NCI-H345 treated with DMSO at 0.1 percent for 48 hours (cell line): ENCODE measurements at regions not wholly inside any gene's neighbourhood (a gene's known extent, or its start where the extent isn't known, plus 50 kb on each side); places are given as distances from the start of the nearest gene placed in this dataset.

ENCODE experiments used
- DNase-seq: peaks from one replicate; lab custom pipeline; 2025; ENCODE audit not compliant: unreplicated experiment; lab: John Stamatoyannopoulos, UW

DNA sequence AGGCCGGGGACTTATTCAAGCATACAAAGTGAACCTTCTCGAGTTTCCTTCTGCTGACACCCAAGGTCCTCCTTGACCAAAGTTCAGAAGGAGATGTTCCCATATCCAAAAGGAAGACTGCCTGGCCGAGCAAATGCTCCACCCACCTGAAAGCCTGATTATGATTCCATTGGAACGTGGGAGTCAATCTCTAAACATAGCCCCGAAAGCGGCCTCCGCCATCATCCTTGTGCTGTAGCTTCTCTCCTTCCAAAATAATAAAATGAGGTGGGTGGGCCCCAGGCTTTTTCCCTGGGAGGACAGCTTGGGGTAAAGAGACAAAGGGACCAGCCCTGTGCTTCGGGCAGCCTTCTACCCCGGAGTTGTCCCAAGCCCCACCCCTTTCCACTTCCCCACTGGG lies 355.6 kb upstream of the SLC30A5 start:
- no peak for DNase-seq

DNA sequence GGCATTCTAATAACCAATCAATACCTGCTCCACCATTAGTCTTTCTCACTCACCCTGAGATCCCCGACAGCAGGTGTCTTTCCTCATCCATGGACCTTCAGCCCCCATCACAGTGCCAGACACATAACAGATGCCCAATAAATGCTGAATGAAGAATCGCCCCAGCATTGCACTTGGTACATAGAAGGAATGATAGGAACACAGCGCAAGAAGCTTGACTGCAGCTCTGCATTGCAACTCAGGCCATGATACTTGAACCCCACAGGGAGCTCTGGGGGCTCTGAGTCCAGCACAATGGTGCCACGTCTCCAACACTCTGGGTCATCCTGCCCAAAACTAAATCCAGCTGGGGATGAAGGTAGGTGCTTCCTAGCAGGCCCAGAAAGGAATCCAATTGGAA lies 355.0 kb upstream of the SLC30A5 start:
- no peak for DNase-seq

DNA sequence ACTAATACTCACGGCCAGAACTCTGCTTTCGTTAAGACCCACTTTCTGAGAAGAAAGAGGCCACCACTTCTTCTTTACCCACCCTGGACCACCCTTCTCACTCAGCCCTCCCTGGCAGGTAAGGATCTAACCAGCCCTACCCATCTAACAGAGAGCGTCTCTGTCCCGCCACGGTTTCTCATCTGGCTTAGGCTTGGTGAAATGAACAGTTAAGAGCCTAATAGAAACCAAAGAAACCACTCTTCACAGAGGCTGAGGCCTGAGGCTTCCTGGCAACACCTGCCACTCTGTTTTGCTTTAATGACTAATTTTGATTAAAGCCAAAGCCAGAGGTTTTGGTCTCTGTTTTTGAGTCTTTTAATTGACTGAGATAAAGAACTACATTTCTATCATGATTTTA lies 354.1 kb upstream of the SLC30A5 start:
- no peak for DNase-seq

DNA sequence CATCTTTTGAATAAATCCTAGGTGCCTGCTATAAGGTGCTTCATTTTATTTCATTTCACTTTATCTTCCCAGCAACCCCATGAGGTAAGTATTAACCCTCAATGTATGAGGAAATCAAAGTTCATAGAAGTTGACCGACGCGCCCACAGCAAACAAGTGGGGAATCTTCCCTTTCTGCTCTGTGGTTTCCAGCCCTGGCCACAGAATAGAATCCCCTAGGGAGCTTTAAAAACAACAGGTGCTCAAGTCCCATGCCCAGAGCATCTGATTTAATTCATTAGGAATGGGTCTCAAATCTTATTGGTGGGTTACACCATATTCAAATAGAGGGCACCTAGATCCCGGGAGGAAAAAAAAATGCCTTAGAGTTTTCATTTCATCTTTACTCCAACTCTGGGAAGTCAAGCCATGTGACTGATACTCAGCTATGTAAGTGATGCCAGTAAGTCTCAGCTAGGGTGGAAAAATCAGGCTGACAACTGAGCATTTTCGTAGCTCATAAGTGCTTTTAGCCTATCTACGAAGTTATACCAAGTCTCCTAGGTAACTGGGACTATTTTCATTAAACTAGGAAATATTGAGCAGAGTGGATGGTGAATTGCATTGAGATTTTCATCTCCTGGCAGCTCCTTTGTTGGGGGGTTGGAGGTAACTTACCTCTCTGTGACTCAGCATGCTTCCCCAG lies 353.4 kb upstream of the SLC30A5 start:
- DNase-seq: no peak

DNA sequence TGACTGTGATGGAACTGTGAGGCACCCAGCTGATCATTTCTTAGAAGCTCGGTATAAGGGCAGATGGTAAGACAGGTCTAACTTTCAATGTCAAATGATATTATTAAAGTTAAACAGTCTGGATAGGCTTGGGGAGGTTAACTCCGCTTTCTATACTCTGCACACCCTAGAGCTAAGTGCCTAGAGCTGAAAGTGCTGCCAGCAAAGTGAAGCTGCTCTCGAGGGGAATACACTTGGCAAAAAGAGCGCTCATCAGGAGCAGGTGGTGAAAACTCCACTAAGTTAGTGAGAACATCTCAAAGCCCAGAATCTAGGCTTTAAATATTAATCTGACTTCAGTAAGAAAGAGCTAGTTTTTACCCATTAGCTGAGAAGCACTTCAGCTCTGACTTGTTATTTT lies 349.6 kb upstream of the SLC30A5 start:
- DNase-seq: no peak

DNA sequence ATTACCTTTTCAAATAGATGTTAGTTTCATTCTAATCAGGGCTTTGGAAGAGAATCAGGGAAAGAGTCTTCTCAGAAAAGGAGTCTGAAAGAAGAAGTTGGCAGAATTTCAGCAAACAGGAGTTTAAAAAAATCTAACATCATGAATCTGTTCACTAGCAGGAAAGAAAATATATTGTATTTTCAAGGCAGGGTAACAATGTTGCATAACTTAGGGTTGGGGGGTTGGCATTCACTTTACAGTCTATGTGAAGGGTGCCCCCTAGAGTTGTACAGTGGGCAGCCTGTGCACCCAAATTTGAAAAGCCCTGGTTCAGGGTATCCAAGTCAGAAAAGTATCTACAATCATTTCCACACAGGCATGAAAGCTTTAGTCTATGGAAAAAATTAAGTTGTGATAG lies 348.4 kb upstream of the SLC30A5 start:
- no peak for DNase-seq

DNA sequence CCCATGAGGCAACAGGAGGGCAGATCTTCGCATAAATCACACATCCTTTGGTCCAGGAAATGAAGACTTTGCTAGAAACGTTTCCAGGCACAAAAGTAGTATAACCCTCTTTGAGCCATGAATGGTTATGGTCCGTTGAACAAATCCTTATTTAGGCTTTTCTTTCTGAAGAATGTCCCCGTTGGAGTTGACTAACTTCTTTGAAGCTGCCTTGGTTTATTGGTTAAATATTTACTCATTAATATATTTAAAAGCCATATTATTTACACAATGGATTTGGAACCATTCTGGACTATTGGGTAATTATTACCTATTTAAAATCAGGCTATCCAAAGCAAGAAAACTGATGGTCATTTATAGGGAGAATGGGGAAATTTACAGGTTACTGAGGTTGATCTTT lies 347.6 kb upstream of the SLC30A5 start:
- DNase-seq: no peak

DNA sequence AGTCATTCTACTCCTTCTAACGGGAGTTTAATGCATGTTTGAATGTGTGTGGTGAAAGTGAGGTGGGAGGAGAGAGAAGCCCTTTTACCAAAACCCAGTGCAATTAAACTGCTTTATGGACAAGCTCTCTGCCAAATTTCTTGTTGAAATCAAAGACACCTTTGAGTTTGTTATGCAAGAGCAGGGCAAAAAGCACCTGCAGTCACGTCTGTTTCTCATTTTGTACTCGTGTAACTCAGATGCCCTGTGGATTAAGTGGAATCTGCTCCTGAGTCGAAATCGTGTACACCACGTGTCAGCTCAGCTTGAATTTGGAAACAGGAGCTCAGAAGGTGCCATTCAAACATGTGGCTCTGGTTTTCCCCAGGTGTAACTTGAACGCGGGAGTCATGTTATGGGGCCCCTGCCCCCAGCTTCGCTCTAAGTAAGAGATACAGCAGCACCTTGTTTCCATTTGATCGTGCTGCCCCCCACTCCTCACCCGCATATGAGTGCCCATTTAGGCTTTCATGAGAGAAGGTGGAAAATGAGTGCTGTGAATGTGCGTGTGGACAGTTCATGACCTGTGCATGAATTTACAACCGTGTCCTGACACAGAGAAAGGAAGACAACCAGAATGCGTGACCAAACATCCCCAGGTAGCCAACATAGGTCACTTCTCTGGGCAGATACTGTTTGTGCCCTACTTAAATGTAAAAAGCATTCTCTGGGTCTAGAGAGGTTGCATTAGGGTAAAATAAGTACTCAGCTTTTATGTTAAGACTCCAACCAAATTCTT lies 347.0 kb upstream of the SLC30A5 start:
- DNase-seq: no peak

DNA sequence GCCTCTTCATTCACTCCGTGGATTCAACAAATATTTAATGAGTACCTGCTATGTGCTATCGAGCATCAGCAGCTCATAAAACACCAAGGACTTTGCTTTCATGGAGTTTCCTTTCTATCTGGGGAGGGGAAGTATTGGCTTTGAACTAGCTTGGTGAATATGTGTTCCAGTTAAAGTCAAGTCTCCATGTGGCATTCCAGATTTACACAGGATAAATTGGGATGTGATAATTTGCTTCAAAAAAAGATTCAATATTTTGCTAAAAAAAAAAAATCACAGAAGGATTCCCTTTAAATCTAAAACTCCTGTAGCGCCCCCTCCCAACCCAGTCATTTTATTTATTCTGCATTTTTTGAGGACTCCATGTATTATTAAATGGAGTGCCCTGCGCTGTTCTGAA lies 346.3 kb upstream of the SLC30A5 start:
- no peak for DNase-seq

DNA sequence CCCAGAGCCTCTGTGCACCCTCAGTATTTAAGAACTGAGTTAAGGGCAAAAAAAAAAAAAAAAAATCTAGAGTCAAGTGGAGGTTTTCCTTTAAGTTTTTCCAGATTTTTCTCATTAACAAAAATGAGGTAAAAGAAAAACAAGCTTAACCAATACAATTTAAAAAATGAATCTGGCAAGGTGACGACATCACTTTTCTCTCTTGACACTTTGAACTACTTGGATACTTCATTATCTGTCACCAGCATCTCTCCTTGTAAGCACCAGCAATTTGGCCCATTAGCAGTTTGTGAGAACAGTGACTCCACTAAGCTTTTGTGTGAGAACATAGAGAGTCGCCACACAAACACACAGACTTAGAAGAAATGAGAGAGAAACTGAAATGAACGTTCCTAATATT lies 345.7 kb upstream of the SLC30A5 start:
- DNase-seq: no peak

DNA sequence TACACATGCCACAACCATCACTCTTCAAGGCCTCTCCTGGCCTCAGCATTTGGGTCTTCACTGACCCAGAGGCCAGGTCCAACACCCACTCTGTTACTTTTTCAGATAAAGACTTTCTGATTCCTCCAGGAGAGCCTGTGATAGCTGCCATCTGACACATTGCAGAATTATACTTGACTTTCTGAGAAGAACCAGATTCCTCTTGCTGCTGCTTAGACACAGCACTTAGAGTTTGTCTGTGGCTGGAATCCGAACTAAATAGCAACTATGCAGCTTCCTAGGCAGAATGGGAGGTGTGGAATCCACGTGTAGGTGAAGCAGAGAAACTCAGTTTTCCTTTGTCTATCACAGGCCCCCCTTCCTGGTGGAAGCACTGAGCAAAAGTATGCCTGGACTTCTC lies 344.7 kb upstream of the SLC30A5 start:
- no peak for DNase-seq

DNA sequence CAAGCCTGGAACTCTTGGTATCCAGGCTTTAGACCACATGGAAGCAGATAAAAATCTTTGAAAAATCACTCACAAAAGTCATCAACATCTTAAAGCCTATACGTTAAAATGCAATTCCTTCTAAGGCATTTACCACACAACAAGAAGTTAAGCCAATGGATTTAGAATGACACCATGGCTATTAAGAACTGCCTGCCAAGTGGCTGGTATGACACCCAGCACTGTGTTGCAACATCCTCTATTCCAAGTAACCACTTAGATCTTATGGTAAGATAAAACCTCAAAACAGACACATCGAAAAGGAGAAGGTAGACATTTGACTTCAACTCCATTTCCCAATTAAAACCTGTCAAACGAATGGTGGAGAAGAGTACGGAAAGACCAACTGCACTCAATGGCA lies 344.2 kb upstream of the SLC30A5 start:
- no peak for DNase-seq

DNA sequence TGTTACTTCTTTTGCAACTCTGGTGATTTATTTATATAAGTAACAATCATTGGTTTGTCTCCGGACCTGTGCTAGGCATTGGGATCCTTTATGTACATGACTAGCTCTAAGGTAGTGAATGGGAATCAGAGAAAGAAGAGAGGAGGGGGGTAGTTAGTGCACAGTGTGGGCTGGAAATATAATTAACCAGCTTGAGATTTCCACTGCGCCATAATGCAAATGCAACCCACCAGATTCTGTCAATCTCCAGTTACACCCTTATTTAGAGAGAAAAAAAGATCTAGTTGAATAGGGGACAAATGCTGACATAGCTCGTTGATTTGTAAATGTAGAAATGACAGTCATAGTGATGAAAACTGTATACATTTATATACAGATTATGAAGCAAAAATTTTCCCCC lies 342.2 kb upstream of the SLC30A5 start:
- DNase-seq: no peak

DNA sequence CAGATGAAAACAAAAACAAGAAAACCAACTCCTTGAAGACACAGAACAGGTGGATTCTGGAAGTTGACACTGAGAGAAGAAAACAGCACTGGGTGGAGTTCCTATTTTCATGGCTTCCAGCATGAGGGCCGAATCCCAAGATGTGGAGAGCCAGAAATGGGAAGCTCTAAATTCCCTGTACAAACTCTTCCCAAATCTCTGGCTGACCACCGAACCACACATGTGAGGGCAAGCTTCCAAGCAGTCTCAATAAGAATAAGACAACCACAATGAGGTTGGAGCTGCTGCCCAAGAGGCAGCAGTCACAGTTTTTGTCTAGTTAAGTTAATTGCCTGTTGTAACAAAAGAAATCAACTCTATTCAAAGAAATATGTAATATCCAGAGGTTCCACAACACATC lies 339.3 kb upstream of the SLC30A5 start:
- DNase-seq: no peak

DNA sequence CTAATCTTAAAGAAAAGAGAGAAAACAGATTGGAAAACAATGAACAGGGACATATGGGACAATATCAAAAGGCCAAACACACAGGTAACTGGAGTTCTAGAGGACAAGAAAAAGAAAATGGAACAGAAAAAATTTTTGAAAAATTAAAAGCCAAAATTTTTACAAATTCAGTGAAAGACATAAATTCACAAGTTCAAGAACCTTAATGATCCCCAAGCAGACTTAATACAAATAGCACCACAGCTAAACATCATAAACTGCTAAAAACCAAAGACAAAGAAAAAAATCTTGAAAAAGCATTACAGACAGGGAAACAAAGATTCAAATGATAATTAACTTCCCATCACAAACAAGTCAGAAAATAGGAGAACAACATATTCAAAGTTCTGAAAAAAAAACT lies 338.5 kb upstream of the SLC30A5 start:
- no peak for DNase-seq

DNA sequence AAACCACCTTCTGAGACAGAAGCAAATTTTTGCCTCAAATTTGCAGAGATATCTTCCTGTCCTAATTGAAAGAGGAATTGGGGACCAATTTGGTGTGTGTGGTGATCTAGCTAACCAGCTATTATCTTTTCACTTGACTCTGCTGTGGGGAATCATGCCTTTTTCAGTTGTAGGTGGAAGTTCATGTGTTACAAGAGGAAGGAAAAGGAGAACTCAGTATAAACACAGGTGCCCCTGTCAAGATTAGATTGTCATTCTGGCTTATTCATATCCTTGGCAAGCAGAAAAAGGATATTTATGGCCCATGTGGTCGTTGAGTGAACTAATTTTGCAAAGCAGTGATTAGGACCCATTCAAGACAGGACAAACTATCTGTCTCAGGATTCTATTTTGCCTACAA lies 336.8 kb upstream of the SLC30A5 start:
- no peak for DNase-seq

DNA sequence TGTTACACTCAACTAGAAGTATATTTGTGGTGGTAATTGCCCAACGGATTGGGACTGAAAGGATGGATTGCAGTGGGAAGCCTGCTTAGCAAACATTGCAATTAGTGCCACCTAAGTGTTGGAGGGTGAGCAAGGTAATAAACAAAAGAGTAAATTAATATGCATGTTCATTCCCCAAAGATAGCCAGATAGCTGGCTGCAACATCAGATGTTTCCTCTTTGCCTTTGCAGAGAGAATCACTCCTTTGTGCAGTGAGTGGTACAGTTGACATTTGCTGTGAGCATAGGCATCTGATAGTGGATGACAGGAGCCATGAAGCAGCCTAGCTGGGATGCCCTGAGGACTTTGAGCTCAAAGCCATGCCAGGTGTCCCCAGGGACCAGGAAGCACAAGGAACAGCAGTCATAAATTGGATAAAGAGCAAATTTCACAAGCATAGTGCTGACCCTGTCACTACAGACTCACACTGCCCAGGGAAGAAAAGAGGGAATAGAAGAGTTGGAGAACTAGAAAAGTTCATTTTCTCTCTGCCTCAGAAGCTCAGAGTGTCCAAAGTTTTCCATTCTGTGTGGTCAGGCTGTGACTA lies 336.1 kb upstream of the SLC30A5 start:
- DNase-seq: no peak

DNA sequence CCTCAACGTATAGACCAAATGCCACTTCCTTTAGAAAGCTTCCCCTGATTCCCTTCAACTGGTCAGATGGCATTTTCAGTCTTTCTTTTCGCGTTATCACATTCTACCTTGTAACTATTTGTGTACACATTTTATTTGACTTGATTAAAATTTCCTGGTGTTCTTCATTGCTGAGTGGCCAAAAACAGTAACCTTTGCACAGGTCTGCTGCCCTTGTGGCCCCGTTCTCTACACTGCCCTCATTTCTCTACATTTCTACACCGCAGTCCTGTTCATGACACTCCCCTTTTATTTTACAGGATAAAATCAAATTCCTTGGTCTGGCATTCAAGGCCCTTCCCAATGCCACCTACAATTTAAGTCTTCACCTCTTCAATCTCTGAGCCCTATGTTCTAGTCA lies 334.2 kb upstream of the SLC30A5 start:
- no peak for DNase-seq

DNA sequence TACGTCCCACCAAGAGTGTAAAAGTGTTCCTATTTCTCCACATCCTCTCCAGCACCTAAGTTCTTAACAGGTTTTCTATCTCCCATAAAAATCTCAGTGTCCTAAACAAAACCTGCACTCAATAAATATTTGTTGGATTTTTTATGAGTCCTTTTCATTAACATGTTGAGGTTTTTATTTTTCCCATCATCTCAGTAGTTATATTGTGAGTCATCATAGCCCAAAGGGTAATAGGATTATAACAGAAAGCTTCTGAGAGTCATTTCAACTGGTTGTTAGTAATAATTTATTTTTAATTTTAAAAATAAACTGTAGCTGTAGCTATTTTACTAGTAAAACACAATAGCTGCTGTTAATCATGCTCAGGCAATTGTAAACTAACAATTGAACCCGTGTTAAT lies 331.6 kb upstream of the SLC30A5 start:
- DNase-seq: no peak

DNA sequence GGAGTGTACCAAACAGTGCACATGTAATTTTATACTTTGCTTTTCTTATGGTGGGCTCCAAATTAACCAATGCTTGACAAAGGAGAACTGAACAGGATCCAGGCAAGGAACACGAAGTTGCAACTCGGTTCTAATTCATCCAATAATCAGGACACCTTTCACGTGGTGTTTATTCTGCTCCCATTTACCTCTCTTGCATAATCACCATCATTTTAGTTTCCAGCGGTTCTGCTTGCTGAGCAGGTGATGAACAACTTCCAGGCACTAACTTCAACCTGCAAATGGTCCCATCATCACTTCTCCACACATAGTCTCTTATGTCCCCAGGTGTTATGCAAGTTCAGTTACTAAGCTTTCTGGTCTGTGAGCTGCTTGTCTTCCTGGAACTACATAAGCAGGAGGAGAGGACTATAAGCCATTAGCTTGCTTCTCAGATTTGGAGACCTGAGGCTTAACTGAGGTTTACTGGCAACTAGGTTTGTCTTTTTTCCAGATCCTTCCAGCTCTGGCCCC lies 326.8 kb upstream of the SLC30A5 start:
- no peak for DNase-seq

DNA sequence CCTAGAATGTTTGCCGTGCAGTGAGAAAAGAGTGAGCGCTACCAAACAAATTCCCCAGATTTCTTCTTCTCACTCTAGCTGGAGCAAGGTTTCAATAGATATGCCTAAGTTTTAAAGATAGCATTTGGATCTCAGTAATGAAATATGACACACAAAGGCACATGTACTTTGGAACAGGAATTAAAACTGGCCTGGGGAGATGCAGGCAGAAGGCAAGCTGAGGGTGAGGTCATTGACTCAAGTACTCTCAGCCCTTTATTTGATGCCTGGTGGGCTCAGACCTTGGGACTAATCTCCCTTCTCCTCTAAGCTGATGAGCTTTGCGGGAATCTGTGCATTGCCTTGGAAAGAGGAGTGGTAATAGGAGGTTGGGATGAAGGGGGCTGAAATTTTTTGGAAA lies 323.3 kb upstream of the SLC30A5 start:
- DNase-seq: no peak

DNA sequence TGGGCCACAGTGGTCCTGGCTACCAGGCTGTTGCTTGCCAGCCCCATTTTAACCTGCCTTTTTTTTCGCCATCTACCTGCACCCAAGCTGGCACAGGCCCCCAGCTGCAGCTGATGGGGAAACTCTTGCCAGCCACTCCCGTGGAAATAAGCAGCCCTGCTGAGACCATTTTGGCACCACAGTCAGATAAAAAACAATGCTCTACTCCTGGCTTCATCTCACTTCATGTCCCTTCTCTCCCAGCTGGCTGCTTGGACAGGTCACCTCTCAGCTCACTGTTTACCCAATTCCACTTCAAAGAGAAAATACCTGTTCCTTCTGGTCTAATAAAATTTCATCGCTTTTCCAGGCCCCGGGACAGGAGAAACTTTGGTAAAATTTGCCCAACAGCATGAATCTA lies 322.6 kb upstream of the SLC30A5 start:
- DNase-seq: no peak
